ENCODE measurements at regions not wholly inside any gene's neighbourhood (a gene's known extent, or its start where the extent isn't known, plus 50 kb on each side); places are given as distances from the start of the nearest gene placed in this dataset.

DNA sequence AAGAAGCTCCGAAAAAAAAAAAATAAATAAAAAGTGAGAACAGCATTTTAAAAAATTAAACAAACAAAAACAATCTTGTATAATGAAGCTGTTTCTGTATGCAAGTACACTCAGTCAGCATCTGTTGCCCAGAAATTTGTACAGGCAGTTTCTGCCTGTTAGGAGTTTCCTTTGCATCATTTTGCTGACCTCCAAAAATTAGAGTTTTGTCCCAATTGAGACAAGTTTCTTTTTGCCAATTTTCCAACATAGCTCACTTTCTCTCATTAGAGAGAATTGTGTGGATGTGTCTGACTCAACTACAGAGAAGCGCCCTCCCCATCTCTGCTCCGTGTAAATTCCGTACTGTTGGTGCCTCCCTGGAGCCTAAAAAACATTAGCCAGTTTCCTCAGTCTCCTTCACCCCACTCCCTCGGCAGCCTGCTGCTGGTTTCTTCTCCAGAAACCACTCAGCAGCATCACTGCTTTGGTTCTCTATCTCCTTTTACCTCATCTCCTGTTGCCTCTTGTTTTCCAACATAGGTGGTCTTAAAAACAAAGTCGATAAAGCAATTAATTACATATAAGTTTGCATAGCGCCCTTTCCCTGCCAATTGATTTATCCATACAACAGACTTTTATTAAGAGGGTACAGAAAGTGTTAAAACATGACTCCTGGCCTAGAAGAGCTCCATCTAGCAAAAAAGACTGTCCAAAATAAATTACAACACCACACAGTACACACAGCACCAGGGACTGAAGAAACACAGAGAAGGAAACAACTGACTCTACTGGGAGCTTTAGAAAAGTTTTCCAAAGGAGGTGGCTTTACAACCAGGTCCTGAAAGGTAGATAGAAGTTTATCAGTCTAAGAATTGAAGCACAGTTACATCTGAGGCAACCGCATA, 286.7 kb downstream of the SHOX2 start:
- TF ChIP-seq EZH2 (IDR thresholded peaks at IDR 0.05; ENCODE audit: insufficient read depth, poor library complexity, severe bottlenecking) (no peak), EZH2phosphoT487 (IDR thresholded peaks at IDR 0.05; ENCODE audit: insufficient read depth, low read depth) (no peak)
